SH-SY5Y (cell line): ENCODE measurements at regions not wholly inside any gene's neighbourhood (a gene's known extent, or its start where the extent isn't known, plus 50 kb on each side); places are given as distances from the start of the nearest gene placed in this dataset.

ENCODE experiments used
- GATA2 ChIP-seq: IDR thresholded peaks from 2 replicates; pipeline ENCODE4 v1.6.1; 2011; ENCODE audit warnings: mild to moderate bottlenecking, low read depth, low read length
- GATA3 ChIP-seq: IDR thresholded peaks from 2 replicates; pipeline ENCODE4 v1.6.1; 2011; ENCODE audit warnings: low read depth, mild to moderate bottlenecking, low read length, moderate library complexity

- TF ChIP-seq GATA2: no peak
- no peak for TF ChIP-seq GATA3
These were observed 104.0 kb upstream of the KIAA1217 start for GRCh38 chr10:24104895-24105294.
